GM19397 (cell line): ENCODE measurements at regions not wholly inside any gene's neighbourhood (a gene's known extent, or its start where the extent isn't known, plus 50 kb on each side); places are given as distances from the start of the nearest gene placed in this dataset.

ENCODE experiments used
- ATAC-seq: cut with Tn5 transposase; IDR thresholded peaks from one replicate; pipeline ENCODE4 v1.9.1; 2021; ENCODE audit warnings: mild to moderate bottlenecking, moderate library complexity; ENCODE audit not compliant: unreplicated experiment

- ATAC-seq = no peak
Observed at GRCh38 chr18:2258954-2259353, 312.4 kb downstream of the METTL4 start.

- no peak for ATAC-seq
Observed at GRCh38 chr18:2263303-2263890, 307.9 kb downstream of the METTL4 start.

- ATAC-seq = no peak
Observed at GRCh38 chr18:2274613-2275012, 296.7 kb downstream of the METTL4 start.

- no peak for ATAC-seq
Observed at GRCh38 chr18:2281086-2281485, 290.2 kb downstream of the METTL4 start.

GRCh38 chr18:2281523-2282199 is 289.6 kb downstream of the METTL4 start:
- no peak for ATAC-seq

GRCh38 chr18:2293109-2293839 is 278.0 kb downstream of the METTL4 start:
- ATAC-seq = no peak

- ATAC-seq = no peak
Observed at GRCh38 chr18:2301316-2301715, 270.0 kb downstream of the METTL4 start.

GRCh38 chr18:2302012-2302411 is 269.3 kb downstream of the METTL4 start:
- ATAC-seq = no peak

- ATAC-seq = no peak
Observed at GRCh38 chr18:2302628-2303516, 268.4 kb downstream of the METTL4 start.

GRCh38 chr18:2303517-2304238 is 267.6 kb downstream of the METTL4 start:
- ATAC-seq = no peak

- ATAC-seq = no peak
Observed at GRCh38 chr18:2304378-2305175, 266.7 kb downstream of the METTL4 start.

GRCh38 chr18:2306606-2307005 is 264.7 kb downstream of the METTL4 start:
- ATAC-seq = no peak

GRCh38 chr18:2310886-2311285 is 260.4 kb downstream of the METTL4 start:
- ATAC-seq = no peak

- ATAC-seq = peak; percentile 74
Observed at GRCh38 chr18:2312440-2312839, 258.9 kb downstream of the METTL4 start.

GRCh38 chr18:2313332-2313731 is 258.0 kb downstream of the METTL4 start:
- no peak for ATAC-seq

- ATAC-seq = no peak
Observed at GRCh38 chr18:2316082-2316750, 255.1 kb downstream of the METTL4 start.

- ATAC-seq = no peak
Observed at GRCh38 chr18:2316751-2317696, 254.3 kb downstream of the METTL4 start.

GRCh38 chr18:2324459-2324858 is 246.8 kb downstream of the METTL4 start:
- ATAC-seq = no peak
